Right atrium auricular region (tissue), 2 donors: ENCODE measurements at regions not wholly inside any gene's neighbourhood (a gene's known extent, or its start where the extent isn't known, plus 50 kb on each side); places are given as distances from the start of the nearest gene placed in this dataset.
A peak's percentile ranks its signal among the peaks of the same experiment; 100 is the strongest.

Experiments used
- DNase-seq: peaks from one replicate; pipeline ENCODE4 v3.0.0-alpha.2; 2019; ENCODE audit warnings: low spot score
- H3K27ac ChIP-seq, 2 donors: fragments of 200-600 bp; sonication (generic); 1 replicate in 1 of 2; 2 replicates in 1 of 2; pipeline ENCODE4 v1.5.1; 2016 to 2019
- H3K27me3 ChIP-seq, 2 donors: fragments of 200-600 bp; sonication (generic); one replicate each; pipeline versions ENCODE4 v1.5.1 to v1.6.0; 2017 to 2019
- H3K36me3 ChIP-seq: fragments of 200-600 bp; sonication (generic); one replicate; pipeline ENCODE4 v1.5.1; 2016
- H3K4me1 ChIP-seq, 2 donors: fragments of 200-600 bp; sonication (generic); one replicate each; pipeline versions ENCODE4 v1.5.1 to v1.6.0; 2017 to 2019
- H3K4me3 ChIP-seq, 2 donors: fragments of 200-600 bp; sonication (generic); 1 replicate in 1 of 2; 2 replicates in 1 of 2; pipeline ENCODE4 v1.5.1; 2017 to 2019; ENCODE audit warnings: mild to moderate bottlenecking in 1 of 2, moderate library complexity in 1 of 2
- H3K9me3 ChIP-seq, 2 donors: fragments of 200-600 bp; sonication (generic); one replicate each; pipeline ENCODE4 v1.5.1; 2019
- CTCF ChIP-seq, 2 donors: fragments of 200-600 bp; sonication (generic); IDR thresholded peaks; one replicate each; pipeline ENCODE4 v1.5.1; 2019; ENCODE audit warnings: antibody characterized with exemption in 2 of 2

- Histone ChIP-seq H3K4me1 (peaks cover 0 to 4% of the 10 kb centered on the region in 2 donors), H3K4me3 (no peak overlapping the region), H3K9me3 (no peaks in the 10 kb centered on the region), H3K27ac (peak overlapping the region in 1 of 2 donors; percentile 8), H3K27me3 (no peaks in the 10 kb centered on the region), H3K36me3 (no peaks in the 10 kb centered on the region)
- no peak for TF ChIP-seq CTCF (IDR thresholded peaks at IDR 0.05)
- no peak for DNase-seq
Observed at GRCh38 chr4:126776361-126776760, 856.4 kb upstream of the INTU start.

GRCh38 chr4:126777649-126778048, 855.1 kb upstream of the INTU start:
- Histone ChIP-seq H3K4me3 (no peak overlapping the region), H3K27ac (no peak overlapping the region), H3K9me3 (no peaks in the 10 kb centered on the region), H3K27me3 (no peaks in the 10 kb centered on the region), H3K36me3 (no peaks in the 10 kb centered on the region), H3K4me1 (peaks cover 0 to 4% of the 10 kb centered on the region in 2 donors)
- DNase-seq = no peak
- no peak for TF ChIP-seq CTCF (IDR thresholded peaks at IDR 0.05)

GRCh38 chr4:126778348-126778747, 854.4 kb upstream of the INTU start:
- TF ChIP-seq CTCF (IDR thresholded peaks at IDR 0.05) = no peak
- Histone ChIP-seq H3K4me3 (no peak overlapping the region), H3K27ac (no peak overlapping the region), H3K4me1 (peaks cover 0 to 4% of the 10 kb centered on the region in 2 donors), H3K27me3 (no peaks in the 10 kb centered on the region), H3K36me3 (no peaks in the 10 kb centered on the region), H3K9me3 (no peaks in the 10 kb centered on the region)
- no peak for DNase-seq

GRCh38 chr4:126779001-126779400, 853.8 kb upstream of the INTU start:
- no peak overlapping the region for H3K27ac ChIP-seq
- H3K4me3 ChIP-seq = no peak overlapping the region
- peaks cover 0 to 4% of the 10 kb centered on the region in 2 donors for H3K4me1 ChIP-seq
- no peak for DNase-seq
- TF ChIP-seq CTCF (IDR thresholded peaks at IDR 0.05) = no peak
- H3K9me3 ChIP-seq = no peaks in the 10 kb centered on the region
- no peaks in the 10 kb centered on the region for H3K27me3 ChIP-seq
- H3K36me3 ChIP-seq = no peaks in the 10 kb centered on the region

- H3K4me1 ChIP-seq = peaks cover 0 to 4% of the 10 kb centered on the region in 2 donors
- no peaks in the 10 kb centered on the region for H3K9me3 ChIP-seq
- H3K27me3 ChIP-seq = no peaks in the 10 kb centered on the region
- DNase-seq = no peak
- H3K36me3 ChIP-seq = no peaks in the 10 kb centered on the region
- H3K27ac ChIP-seq = peak overlapping the region in 1 of 2 donors; percentile 14
- TF ChIP-seq CTCF (IDR thresholded peaks at IDR 0.05) = no peak
- no peak overlapping the region for H3K4me3 ChIP-seq
Observed at GRCh38 chr4:126779436-126780166, 853.2 kb upstream of the INTU start.

GRCh38 chr4:126783191-126783590, 849.6 kb upstream of the INTU start:
- H3K9me3 ChIP-seq = no peaks in the 10 kb centered on the region
- H3K4me3 ChIP-seq = no peak overlapping the region
- no peaks in the 10 kb centered on the region for H3K4me1 ChIP-seq
- H3K27me3 ChIP-seq = no peaks in the 10 kb centered on the region
- H3K27ac ChIP-seq = no peak overlapping the region
- H3K36me3 ChIP-seq = no peaks in the 10 kb centered on the region
- no peak for DNase-seq
- TF ChIP-seq CTCF (IDR thresholded peaks at IDR 0.05) = no peak
